HG03280 (cell line): ENCODE measurements at regions not wholly inside any gene's neighbourhood (a gene's known extent, or its start where the extent isn't known, plus 50 kb on each side); places are given as distances from the start of the nearest gene placed in this dataset.

ENCODE experiments used
- ATAC-seq: cut with Tn5 transposase; IDR thresholded peaks from one replicate; pipeline ENCODE4 v1.9.1; 2021; ENCODE audit warnings: mild to moderate bottlenecking, moderate library complexity; ENCODE audit not compliant: unreplicated experiment

GRCh38 chr10:46227571-46227935 lies 59.2 kb upstream of the ANTXRL start:
- ATAC-seq: no peak

DNA sequence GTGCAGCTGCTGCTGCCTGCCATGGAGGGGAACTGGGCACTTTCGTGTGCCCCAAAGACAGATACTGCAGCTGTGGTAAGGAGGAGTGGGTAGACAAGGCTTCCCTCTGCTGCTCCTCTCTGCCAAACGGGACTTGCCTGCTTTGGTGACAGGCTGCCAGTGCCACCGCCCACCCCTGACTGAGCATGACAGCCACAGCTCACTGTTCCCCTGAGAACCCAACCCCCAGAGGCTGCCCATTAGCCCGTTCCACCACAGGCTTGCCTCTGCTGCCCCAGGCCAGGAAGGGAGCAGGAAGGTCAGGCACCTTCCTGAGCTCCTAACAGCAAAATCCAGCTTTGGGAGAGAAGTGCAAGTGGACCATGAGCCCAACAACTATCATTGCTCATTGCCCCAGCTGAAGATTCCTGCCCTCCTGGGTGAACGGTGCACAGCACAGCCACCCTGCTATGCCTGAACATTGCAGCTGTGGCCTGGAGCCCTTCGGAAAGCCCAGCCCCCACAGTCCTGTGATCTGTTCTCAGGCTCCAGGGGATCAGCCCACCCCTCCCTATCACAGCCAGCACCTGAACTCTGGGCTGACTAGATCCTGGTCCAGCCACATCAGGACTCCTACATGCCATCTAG lies 58.7 kb upstream of the ANTXRL start:
- ATAC-seq: no peak

- ATAC-seq: no peak
Observed at GRCh38 chr10:46228563-46229071, 58.2 kb upstream of the ANTXRL start.

- no peak for ATAC-seq
Observed at GRCh38 chr10:46229144-46229563, 57.6 kb upstream of the ANTXRL start.

GRCh38 chr10:46230615-46231014 lies 56.2 kb upstream of the ANTXRL start:
- ATAC-seq: no peak

DNA sequence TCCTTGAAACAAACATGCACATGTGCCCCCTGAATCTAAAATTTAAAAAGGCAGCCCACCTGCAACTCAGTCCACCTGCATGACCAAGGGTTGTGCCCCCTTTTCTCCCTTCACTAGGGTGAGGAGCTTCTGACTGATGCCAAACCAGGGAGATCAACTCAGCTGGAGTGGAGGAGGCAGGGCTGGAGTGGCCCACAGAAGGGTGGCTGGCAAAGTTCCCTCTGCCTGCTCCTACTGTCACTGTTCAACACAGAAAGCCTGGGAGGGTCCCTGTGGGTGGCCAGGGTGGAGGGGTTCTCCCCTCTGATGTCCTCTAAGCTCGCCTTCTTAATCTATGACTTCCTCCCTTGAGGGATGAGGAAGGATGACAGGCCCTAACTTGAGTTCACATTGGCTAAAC lies 55.7 kb upstream of the ANTXRL start:
- ATAC-seq: no peak

DNA sequence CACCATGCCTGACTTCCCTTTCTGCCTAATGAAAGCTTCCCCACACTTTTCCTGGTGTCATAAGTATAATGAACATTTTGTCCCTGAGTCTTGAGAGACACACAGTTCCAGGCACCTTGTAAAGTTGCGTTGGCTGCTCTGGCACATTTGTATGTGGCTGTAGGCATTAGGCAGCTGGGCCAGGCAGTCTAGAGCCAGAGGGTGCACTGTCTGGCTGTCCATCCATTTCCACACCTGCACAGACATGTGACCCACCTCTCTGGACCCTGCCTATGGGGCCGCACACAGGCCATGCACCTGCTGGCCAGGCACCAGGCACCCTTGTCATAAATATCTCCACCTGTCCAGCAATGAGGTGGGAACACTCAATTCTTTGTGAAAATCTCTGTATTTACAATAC lies 54.7 kb upstream of the ANTXRL start:
- ATAC-seq: no peak

GRCh38 chr10:46232666-46233065 lies 54.1 kb upstream of the ANTXRL start:
- no peak for ATAC-seq

GRCh38 chr10:46233181-46233580 lies 53.6 kb upstream of the ANTXRL start:
- ATAC-seq: no peak

DNA sequence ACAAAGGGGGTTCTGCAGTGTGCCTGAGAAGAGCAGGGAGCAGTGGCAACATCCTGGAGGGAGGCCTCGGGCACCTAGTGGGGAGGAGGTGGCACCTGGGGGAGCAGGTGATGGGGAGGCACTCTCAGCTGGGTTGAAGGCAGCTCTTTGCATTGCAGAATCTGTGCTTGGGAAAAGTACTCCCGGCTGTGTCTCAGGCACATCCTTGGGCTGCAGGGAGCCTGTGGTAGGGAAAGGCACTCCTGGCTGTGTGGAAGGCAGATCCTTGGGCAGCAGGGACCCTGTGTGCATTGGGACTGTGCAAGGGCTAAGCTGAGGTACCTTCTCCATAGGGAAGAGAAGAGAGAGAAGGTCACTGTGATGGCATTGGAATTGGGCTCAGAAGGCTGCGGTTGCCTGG lies 52.8 kb upstream of the ANTXRL start:
- ATAC-seq: no peak

DNA sequence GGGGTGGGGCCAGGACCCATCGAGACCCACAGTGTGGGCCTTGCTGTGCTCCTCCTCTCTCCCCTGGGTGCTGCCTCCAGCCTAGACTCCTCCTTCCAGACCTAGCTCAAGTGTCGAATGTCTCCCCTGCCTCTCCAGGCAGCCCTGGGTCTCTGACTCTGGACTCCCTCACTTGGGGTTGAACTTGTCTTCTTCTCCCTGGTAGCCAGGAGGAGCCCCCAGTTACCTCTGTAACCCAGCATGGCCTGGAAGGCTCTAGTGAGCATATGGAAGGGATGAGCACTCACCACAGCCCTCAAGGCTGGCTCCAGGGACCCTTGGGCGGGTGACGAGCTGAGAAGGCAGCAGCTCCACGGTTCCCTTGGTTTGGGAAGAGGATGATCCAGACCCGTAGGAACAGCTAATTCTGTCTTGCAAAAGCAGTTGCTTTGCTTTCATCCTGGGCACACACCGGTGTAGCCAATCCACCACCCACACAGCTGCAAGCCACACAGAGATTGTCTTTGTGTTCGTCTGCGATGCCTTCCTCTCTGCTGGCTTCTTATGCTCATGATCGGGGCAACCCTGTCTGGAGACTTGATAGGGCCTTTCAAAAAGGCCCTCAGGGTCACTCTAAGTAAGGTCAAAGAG lies 52.3 kb upstream of the ANTXRL start:
- ATAC-seq: no peak

- no peak for ATAC-seq
Observed at GRCh38 chr10:46235705-46236545, 50.9 kb upstream of the ANTXRL start.

DNA sequence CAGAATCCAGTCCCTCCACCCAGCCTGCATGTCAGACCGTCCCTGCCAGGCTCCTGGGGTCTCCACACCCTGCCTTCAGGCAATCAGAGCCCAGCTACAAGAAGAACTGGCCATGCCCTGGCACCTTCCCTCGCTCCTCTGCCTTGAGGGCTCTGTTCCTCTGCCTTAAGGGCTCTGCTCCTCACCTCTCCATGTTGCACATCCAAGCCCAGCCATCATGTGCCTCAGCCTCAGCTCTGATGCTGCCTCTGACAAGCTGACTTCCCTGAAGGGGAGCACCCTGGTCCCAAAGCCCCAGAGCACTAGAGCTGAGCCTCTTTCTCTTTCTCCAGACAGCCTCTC lies 50.3 kb upstream of the ANTXRL start:
- no peak for ATAC-seq

DNA sequence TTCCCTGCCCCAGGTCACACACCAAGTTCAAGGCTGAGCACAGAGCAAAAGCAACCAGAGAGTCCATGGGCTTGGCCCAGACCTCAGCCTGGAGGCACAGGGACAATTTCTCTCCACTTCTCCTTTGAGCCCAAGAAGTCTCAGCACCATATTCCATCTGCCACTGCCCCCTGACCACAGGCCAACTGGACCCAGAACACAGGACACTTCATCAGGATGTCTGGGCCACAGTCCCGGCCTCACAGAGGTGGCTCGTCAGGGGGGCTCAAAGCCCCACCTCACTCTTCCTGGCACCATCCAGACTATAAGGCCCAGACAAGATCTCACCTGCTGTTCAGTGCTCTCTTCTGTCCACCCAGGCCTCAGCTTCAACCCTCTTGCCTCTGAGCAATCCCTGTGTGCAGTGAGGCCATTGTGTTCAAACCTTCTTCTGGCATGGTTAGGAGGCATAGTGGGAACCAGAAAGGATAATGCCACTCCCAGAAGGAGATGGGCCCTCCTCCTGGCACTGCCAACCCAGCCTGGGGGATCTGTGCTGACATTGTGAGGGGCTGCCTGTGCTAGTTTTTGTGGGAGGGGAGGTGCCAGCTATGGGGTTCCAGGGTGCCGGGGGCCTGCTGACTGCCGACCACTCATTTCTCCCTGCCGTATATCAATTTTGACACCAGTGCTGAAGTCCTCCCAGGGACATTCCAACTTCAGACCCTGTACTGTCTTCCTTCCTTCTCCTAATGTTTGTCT lies 49.7 kb upstream of the ANTXRL start:
- ATAC-seq: no peak
